HG03064 (cell line): ENCODE measurements at regions not wholly inside any gene's neighbourhood (a gene's known extent, or its start where the extent isn't known, plus 50 kb on each side); places are given as distances from the start of the nearest gene placed in this dataset.

Experiments
- ATAC-seq: cut with Tn5 transposase; IDR thresholded peaks from one replicate; pipeline ENCODE4 v1.9.1; 2021; ENCODE audit warnings: low read depth; ENCODE audit not compliant: unreplicated experiment

DNA sequence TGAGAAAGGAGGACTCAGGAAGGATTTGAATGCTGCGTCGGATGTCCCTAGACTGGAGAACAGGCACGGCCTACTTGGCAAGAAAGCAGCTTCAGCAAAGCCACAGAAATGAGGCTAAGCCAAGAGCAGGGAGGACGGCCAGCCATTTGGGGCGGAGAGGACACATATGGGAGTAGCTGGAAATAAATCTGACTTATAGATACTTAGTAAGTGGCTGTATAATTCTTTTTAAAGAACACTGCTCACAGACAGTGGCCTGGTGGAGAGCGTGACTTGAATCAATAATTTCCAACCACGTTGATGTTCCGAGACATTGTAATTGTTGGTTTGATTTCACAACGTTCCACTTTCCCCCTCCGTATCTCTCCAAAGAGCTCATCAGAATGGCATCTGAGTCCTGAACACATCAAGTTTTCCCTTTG is 67.7 kb upstream of the JCAD start:
- ATAC-seq, result no peak

DNA sequence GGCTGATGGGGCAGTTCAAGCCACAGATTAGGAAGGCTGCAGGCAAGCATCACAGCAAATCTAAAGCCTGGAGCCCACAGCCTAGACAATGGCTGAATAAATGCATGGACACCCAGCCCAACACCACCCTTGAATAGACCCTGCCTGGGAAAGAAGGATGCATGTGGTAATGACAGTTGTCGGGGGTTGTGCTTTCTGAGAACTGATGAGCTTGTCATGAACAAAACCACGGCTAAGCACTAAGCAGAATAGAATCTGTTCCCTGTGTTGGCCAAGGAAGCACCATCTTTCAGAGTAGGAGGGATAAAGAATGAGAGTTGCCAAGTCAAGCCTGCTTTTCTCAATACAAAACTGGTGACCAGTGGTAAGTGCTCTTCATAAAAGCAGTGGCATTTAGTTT is 66.1 kb upstream of the JCAD start:
- no peak for ATAC-seq

DNA sequence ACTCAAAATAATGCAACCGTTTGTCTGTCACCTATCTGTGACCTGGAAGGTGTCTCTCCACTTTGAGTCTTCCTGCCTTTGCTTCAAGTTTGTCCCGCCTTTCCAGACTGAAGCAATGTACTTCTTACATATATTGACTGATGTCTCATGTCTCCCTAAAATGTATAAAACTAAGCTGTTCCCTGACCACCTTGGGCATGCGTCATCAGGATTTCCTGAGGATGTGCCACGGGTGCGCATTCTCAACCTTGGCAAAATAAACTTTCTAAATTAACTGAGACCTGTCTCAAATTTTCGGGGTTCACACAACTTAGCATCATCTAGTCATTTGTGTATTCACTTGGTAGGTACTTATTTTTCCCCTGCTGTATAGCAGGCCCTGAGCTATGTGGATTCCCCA is 65.3 kb upstream of the JCAD start:
- ATAC-seq, result no peak

DNA sequence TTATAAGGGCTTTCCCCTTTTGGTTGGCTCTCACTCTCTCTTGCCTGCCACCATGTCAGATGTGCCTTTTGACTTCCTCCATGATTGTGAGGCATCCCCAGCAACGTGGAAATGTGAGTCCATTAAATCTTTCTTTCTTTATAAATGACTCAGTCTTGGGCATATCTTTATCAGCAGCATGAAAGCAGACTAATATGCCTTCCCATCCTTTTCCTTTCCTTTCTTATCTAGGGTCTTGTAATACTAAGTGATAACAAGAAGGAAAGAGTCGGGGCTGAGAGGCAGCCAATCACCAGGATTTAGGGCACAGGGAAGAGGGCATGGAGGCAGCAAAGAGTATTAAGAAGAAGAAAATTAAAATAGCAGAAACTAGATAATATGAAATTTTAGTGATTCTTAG is 62.0 kb upstream of the JCAD start:
- ATAC-seq, result no peak

DNA sequence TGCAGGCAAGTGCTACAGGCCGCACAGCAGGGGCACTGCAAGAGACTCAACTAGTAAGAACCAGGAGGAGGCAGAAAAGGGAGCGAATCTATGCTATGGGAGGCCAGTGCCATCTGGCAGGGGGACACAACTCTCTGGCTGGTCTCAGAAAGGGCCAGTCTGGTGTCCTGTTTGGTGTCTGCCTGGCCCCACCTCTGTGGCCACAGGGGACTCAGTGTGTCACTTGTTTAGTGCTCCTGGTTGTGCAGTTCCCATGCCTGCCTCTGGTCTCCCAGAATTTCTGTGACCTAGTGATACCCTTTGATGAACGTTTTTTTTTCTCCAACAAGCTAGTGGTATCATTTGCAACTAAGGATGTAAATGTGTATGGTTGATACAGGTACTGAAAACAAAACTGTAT is 59.2 kb upstream of the JCAD start:
- ATAC-seq, result no peak

DNA sequence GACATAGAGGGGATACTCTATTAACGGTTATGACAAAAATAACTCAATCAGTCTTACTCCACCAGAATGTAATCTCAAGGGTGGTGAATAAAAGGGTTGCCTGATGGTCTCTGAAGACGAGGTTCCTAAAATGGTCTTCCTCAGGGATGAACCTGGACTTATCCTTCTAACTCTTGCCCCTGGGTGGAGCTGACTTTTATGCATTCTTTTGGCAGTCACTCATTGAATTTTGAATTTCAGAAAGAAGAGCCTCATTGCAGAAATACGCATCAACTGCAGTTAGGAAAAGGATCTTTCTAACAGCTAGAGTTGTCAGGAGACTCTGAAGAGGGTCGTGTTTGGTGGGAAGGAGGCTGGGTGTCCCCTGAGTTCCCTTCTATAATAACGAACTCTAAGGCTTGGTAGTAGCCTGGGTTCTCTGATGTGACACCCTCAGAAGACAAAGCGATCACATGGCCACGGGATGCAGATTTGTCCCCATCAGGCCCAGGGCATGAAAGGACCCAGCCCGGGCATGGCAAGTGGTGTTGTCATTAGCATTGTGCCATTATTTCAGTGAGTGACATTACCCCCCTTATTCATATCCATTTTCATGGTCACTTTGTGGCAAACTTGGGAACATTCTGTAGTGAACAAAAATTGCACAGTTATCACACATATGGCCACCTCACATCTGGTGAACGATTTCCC is 58.6 kb upstream of the JCAD start:
- ATAC-seq, result no peak

DNA sequence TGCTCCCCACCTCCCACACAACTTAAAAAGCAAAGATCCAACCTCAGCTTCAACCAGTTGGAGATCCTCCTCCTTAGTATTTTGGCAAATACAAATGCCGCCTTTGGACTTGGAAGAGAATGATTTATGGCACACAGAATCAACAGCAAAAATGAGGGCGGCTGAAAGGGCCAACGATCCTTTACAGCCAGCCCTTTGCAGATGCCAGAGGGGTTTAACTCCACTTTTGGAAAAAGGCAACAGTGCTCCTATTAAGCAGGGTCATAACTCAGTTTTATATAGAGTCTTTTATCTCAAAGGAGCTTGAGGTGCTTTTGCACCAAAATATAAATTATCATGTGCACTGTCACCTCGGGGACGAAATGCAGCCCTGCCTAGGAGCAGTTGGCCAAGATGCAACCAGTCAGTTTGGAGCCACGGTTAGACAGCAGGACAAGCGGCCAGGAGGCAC is 56.7 kb upstream of the JCAD start:
- ATAC-seq, result no peak

DNA sequence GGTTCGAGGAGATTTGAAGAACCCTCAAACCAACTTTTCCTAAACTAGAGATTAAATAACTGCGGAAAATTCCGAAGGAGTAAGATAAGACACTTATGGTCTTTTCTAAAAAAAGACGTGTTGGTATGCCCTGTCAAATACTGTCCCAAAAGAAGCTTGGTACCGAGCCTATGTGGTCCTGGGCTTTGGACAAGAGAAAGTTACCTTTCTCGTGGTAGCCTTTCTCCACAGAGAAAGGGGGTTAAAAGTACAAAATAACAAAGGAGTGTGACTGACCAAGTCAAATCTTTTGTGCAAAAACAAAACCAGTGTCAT is 56.2 kb upstream of the JCAD start:
- no peak for ATAC-seq

DNA sequence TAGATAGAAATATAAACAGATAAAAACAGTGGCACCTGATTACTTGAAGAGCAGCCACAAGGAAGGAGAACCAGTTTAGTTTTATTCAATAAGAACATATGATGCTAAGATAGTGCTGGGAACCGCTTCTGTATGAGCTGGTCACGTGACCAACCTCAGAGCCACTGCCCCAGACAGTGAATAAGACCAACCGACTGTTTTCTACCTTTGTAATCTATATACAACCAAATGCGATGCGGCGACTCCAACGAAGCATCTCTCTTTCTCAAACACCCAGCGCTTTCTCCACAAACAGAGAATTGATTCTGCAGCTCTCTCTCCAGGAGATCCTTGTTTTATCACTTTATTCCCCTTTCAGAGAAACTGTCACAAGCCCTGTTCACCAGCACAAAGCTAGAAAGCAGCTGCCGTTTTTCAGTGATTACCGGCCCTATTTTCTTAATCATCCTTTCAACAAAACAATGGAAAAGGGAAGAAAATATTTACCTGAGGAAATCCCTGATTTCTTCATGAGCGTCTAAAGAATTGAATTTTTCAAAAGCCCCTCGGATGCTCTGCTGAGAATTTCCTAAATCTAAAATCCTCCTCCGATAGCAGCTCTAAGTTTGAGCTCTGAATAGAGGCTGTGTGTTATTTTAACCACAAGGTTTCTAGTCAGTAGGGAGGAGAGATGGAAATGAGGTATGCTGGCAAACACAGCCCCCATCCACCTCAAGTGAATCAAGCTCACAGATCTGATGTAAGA is 55.7 kb upstream of the JCAD start:
- no peak for ATAC-seq

DNA sequence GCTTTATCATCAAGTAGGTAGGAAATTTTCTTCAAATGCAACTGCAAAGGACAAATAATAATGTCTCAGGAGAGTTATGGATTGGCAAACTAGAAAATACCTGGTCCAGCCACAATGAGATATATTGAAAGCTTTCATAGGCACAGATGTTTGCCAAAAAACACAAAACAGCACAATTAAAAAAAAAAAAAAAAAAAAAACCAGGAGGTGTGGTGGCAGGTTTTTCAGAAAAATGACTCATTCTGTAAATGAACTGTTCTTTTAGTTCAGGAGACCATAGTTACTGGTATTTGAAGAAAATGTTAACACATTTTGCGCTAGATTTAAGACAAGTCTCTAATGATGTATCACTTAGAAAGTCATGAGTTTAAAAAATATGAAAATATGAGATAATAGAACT is 55.0 kb upstream of the JCAD start:
- ATAC-seq, result no peak

DNA sequence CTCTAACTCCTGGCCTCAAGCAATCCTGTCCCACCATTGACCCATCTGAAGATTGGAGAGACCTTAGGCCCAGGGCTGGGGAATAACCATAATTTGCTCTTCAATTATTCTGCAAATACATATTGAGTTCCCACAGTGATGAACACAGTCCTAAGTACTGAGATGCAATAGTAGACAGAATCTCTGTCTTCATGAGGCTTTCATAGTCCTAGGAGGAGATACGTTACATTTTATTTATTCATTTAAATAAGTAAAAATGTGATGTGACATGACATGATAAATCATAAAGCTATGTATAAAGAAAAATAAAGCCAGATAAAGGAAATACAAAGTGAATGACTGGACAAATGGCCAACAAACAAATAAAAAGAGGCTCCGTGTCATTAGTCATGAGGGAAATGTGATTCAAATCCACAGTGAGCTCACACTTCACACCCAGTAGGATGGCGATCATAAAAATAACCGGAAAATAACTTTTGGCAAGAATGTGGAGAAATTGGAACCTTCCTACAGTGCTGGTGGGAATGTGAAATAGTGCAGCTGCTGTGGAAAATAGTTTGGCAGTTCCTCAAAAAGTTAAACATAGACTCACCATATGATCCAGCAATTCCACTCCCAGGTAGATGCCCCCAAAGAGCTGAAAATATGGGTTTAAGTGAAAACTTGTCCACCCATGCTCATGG is 52.1 kb upstream of the JCAD start:
- ATAC-seq, result no peak
